ENCODE measurements at regions not wholly inside any gene's neighbourhood (a gene's known extent, or its start where the extent isn't known, plus 50 kb on each side); places are given as distances from the start of the nearest gene placed in this dataset.

- TF ChIP-seq CTCF (IDR thresholded peaks at IDR 0.05; ENCODE audit: control insufficient read depth, extremely low read depth, insufficient read depth): no peak
- no peak for DNase-seq (ENCODE audit: low read depth)
- no peak overlapping the region for H3K4me3 ChIP-seq (ENCODE audit: low read depth, low read length)
Observed at GRCh38 chr2:18834341-18834740, 245.0 kb upstream of the NT5C1B start.

GRCh38 chr2:18833941-18834340 lies 244.6 kb upstream of the NT5C1B start:
- DNase-seq (ENCODE audit: low read depth): no peak
- no peak for TF ChIP-seq CTCF (IDR thresholded peaks at IDR 0.05; ENCODE audit: control insufficient read depth, extremely low read depth, insufficient read depth)
- no peak overlapping the region for H3K4me3 ChIP-seq (ENCODE audit: low read depth, low read length)

GRCh38 chr2:18831916-18832510 lies 242.6 kb upstream of the NT5C1B start:
- no peak overlapping the region for H3K4me3 ChIP-seq (ENCODE audit: low read depth, low read length)
- no peak for TF ChIP-seq CTCF (IDR thresholded peaks at IDR 0.05; ENCODE audit: control insufficient read depth, extremely low read depth, insufficient read depth)

GRCh38 chr2:18830962-18831361 lies 241.6 kb upstream of the NT5C1B start:
- peak; percentile 63 for DNase-seq (ENCODE audit: low read depth)
- TF ChIP-seq CTCF (IDR thresholded peaks at IDR 0.05; ENCODE audit: control insufficient read depth, extremely low read depth, insufficient read depth): no peak
- H3K4me3 ChIP-seq (ENCODE audit: low read depth, low read length): no peak overlapping the region

More at GRCh38 chr2:18831916-18832510, 242.6 kb upstream of the NT5C1B start:
- DNase-seq (ENCODE audit: low read depth): no peak

- DNase-seq (ENCODE audit: low read depth): no peak
- TF ChIP-seq CTCF (IDR thresholded peaks at IDR 0.05; ENCODE audit: control insufficient read depth, extremely low read depth, insufficient read depth): no peak
- H3K4me3 ChIP-seq (ENCODE audit: low read depth, low read length): no peak overlapping the region
Observed at GRCh38 chr2:18829976-18830375, 240.6 kb upstream of the NT5C1B start.

GRCh38 chr2:18829251-18829902 lies 240.0 kb upstream of the NT5C1B start:
- peak; percentile 80 for DNase-seq (ENCODE audit: low read depth)
- H3K4me3 ChIP-seq (ENCODE audit: low read depth, low read length): no peak overlapping the region
- TF ChIP-seq CTCF (IDR thresholded peaks at IDR 0.05; ENCODE audit: control insufficient read depth, extremely low read depth, insufficient read depth): no peak

GRCh38 chr2:18828296-18828695 lies 238.9 kb upstream of the NT5C1B start:
- no peak overlapping the region for H3K4me3 ChIP-seq (ENCODE audit: low read depth, low read length)
- DNase-seq (ENCODE audit: low read depth): no peak
- no peak for TF ChIP-seq CTCF (IDR thresholded peaks at IDR 0.05; ENCODE audit: control insufficient read depth, extremely low read depth, insufficient read depth)
